IMR-90 (cell line): ENCODE measurements at regions not wholly inside any gene's neighbourhood (a gene's known extent, or its start where the extent isn't known, plus 50 kb on each side); places are given as distances from the start of the nearest gene placed in this dataset.

Experiments used
- ATAC-seq: fragments of 200-7000 bp; cut with Tn5 transposase; 2 replicates; pipeline ENCODE4 v1.9.1; 2020; ENCODE audit warnings: low read depth, mild to moderate bottlenecking, moderate library complexity
- BruUV-seq: library from RNA; stranded (reverse); fragments of 400-500 nt; replicated peaks from 2 replicates; lab custom pipeline; 2021; lab: Mats Ljungman, UMichigan
- CTCF ChIA-PET: fragments of 300-600 bp; formaldehyde crosslinking; extraction: SDS; loops from one replicate; lab custom pipeline; 2021; ENCODE audit warnings: antibody characterized with exemption; lab: Yijun Ruan, JAX
- POLR2A ChIA-PET: fragments of 300-600 bp; sonication (Branson Sonifier 250); formaldehyde crosslinking; loops from one replicate; lab custom pipeline; 2022; ENCODE audit warnings: antibody characterized with exemption; ENCODE audit not compliant: unreplicated experiment; lab: Charles Lee
- DNase-seq: peaks from one replicate; pipeline ENCODE4 v3.0.0; 2013
- H2AFZ ChIP-seq: replicated peaks from 2 replicates; pipeline ENCODE3; 2013; ENCODE audit warnings: low read length, mild to moderate bottlenecking; ENCODE audit not compliant: poor library complexity
- H2AK5ac ChIP-seq: 2 replicates; pipeline ENCODE4 v1.6.1; 2013; ENCODE audit warnings: low read depth, low read length, inconsistent platforms
- H2AK9ac ChIP-seq: replicated peaks from 2 replicates; pipeline ENCODE3; 2013; ENCODE audit warnings: mild to moderate bottlenecking, low read depth, low read length, moderate library complexity; ENCODE audit not compliant: poor library complexity
- H2BK120ac ChIP-seq: 2 replicates; pipeline ENCODE4 v1.6.1; 2013; ENCODE audit warnings: low read depth, low read length, inconsistent platforms
- H2BK15ac ChIP-seq: 3 replicates; pipeline ENCODE4 v1.6.1; 2013; ENCODE audit warnings: low read depth, low read length, inconsistent platforms
- H2BK20ac ChIP-seq: 2 replicates; pipeline ENCODE4 v1.6.1; 2013; ENCODE audit warnings: low read depth, mild to moderate bottlenecking, inconsistent platforms, low read length, moderate library complexity
- H2BK5ac ChIP-seq: 2 replicates; pipeline ENCODE4 v1.6.1; 2013; ENCODE audit warnings: mild to moderate bottlenecking, low read depth, low read length, inconsistent platforms; ENCODE audit not compliant: poor library complexity, severe bottlenecking
- H3K14ac ChIP-seq: replicated peaks from 2 replicates; pipeline ENCODE4 v1.6.1; 2013; ENCODE audit warnings: low read depth, low read length, inconsistent platforms
- H3K18ac ChIP-seq: 2 replicates; pipeline ENCODE4 v1.6.1; 2013; ENCODE audit warnings: low read depth, low read length, control low read depth
- H3K23ac ChIP-seq: 2 replicates; pipeline ENCODE4 v1.6.1; 2013; ENCODE audit warnings: low read depth, low read length, inconsistent platforms
- H3K27ac ChIP-seq: 2 replicates; pipeline ENCODE4 v1.5.1; 2013; ENCODE audit warnings: mild to moderate bottlenecking, control low read depth, low read length; ENCODE audit not compliant: insufficient read depth
- H3K27me3 ChIP-seq: 2 replicates; pipeline ENCODE4 v1.6.1; 2013; ENCODE audit warnings: low read length; ENCODE audit not compliant: control insufficient read depth, insufficient read depth
- H3K36me3 ChIP-seq: 2 replicates; pipeline ENCODE4 v1.6.1; 2013; ENCODE audit warnings: low read length, mixed read lengths; ENCODE audit not compliant: control insufficient read depth, insufficient read depth
- H3K4ac ChIP-seq: 2 replicates; pipeline ENCODE4 v1.6.1; 2013; ENCODE audit warnings: low read depth, low read length, inconsistent platforms
- H3K4me1 ChIP-seq: 2 replicates; pipeline ENCODE4 v1.6.1; 2013; ENCODE audit warnings: low read length, mixed read lengths; ENCODE audit not compliant: control insufficient read depth, insufficient read depth
- H3K4me2 ChIP-seq: 2 replicates; pipeline ENCODE4 v1.6.1; 2013; ENCODE audit warnings: low read depth, mild to moderate bottlenecking, control low read depth, low read length, moderate library complexity
- H3K4me3 ChIP-seq: 2 replicates; pipeline ENCODE4 v1.5.1; 2013; ENCODE audit warnings: low read depth, mild to moderate bottlenecking, control low read depth, low read length, moderate library complexity; ENCODE audit not compliant: insufficient read depth
- H3K56ac ChIP-seq: 2 replicates; pipeline ENCODE4 v1.6.1; 2013; ENCODE audit warnings: low read length, inconsistent platforms; ENCODE audit not compliant: insufficient read depth; ENCODE audit errors: extremely low read depth
- H3K79me1 ChIP-seq, 2 experiments: 2 replicates each; pipeline ENCODE4 v1.6.1; 2013; ENCODE audit warnings: low read length in 2 of 2, inconsistent platforms in 1 of 2, low read depth in 1 of 2
- H3K9ac ChIP-seq: 2 replicates; pipeline ENCODE4 v1.6.1; 2013; ENCODE audit warnings: low read depth, low read length, control low read depth
- H3K9me1 ChIP-seq: 2 replicates; pipeline ENCODE4 v1.6.1; 2013; ENCODE audit warnings: low read length, inconsistent platforms; ENCODE audit not compliant: insufficient read depth
- H3K9me3 ChIP-seq: 2 replicates; pipeline ENCODE4 v1.6.1; 2013; ENCODE audit warnings: low read length; ENCODE audit not compliant: control insufficient read depth, insufficient read depth
- H4K20me1 ChIP-seq: 2 replicates; pipeline ENCODE4 v1.6.1; 2013; ENCODE audit warnings: low read length, inconsistent platforms; ENCODE audit not compliant: insufficient read depth
- H4K5ac ChIP-seq: 2 replicates; pipeline ENCODE4 v1.6.1; 2013; ENCODE audit warnings: mild to moderate bottlenecking, low read depth, low read length, control low read depth
- H4K8ac ChIP-seq, 2 experiments: 2 replicates each; pipeline ENCODE4 v1.6.1; 2013; ENCODE audit warnings: low read depth in 2 of 2, low read length in 2 of 2, control low read depth in 1 of 2, inconsistent platforms in 1 of 2
- H4K91ac ChIP-seq: 2 replicates; pipeline ENCODE4 v1.6.1; 2013; ENCODE audit warnings: low read depth, low read length, inconsistent platforms; ENCODE audit not compliant: insufficient read depth
- MAFK ChIP-seq: IDR thresholded peaks from 2 replicates; pipeline ENCODE4 v1.6.1; 2012; ENCODE audit warnings: low read depth, low read length, improper control_type of control experiment
- WGBS, 2 experiments: methylation state at CpG; one replicate each; pipeline versions ENCODE4 v1.1.5 to v1.1.7; 2013; ENCODE audit warnings: missing lambda C conversion rate in 2 of 2; ENCODE audit not compliant: insufficient read length in 1 of 2; ENCODE audit errors: extremely low coverage in 2 of 2; 5-methylcytosine and 5-hydroxymethylcytosine counted together
- dilution Hi-C: fragments of 300-500 bp; cut with HindIII; formaldehyde crosslinking; loops from one replicate; pipeline ENCODE4 v1.14.3; 2018; ENCODE audit warnings: low sequenced_read_pairs; ENCODE audit not compliant: unreplicated experiment
- in situ Hi-C: fragments of 300-500 bp; cut with MboI; formaldehyde crosslinking; loops from 3 replicates; pipeline ENCODE4 v1.14.3; 2019; ENCODE audit warnings: low sequenced_read_pairs, inconsistent platforms, mixed read lengths
- intact Hi-C: fragments of 100-400 bp; cut with micrococcal nuclease; formaldehyde crosslinking; loops from 2 replicates; pipeline ENCODE4 v1.10.0; 2022

DNA sequence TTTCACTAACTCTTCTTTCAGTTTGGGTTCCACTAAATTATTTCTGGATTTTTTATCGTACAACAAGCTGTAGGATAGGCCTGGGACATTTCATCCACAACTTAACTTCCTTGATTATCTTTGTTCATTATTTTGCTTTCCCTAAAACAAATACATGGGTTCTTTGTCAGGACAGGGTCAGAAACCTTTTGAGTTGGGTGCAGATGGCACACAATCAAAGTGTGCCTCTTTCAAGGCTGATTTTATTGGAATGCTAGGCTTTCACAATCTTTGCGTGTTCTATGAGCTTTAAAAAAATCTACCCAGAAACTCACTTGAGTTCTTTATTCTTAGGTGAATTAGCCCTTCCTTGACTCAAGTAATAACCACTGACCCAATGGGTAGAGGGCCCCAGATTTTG, 348.4 kb downstream of the FAM47B start:
- Histone ChIP-seq H3K9me3 (no peaks in the 10 kb centered on the region), H2AFZ (no peak overlapping the region), H3K4me1 (no peaks in the 10 kb centered on the region), H4K8ac (no peak overlapping the region), H3K18ac (no peak overlapping the region), H2BK5ac (no peak overlapping the region), H3K4me3 (no peak overlapping the region), H3K36me3 (no peaks in the 10 kb centered on the region), H3K27me3 (no peaks in the 10 kb centered on the region), H3K9ac (no peak overlapping the region), H4K91ac (no peak overlapping the region), H3K23ac (no peak overlapping the region), H3K56ac (no peak overlapping the region), H4K20me1 (no peaks in the 10 kb centered on the region), H2AK9ac (no peak overlapping the region), H2AK5ac (no peak overlapping the region), H3K4ac (no peak overlapping the region), H2BK120ac (no peak overlapping the region), H3K14ac (no peak overlapping the region), H3K79me1 (no peaks in the 10 kb centered on the region), H4K5ac (no peak overlapping the region), H3K27ac (no peak overlapping the region), H2BK20ac (no peak overlapping the region), H3K4me2 (no peak overlapping the region), H3K9me1 (no peaks in the 10 kb centered on the region), H2BK15ac (no peak overlapping the region)
- no TSS peak for BruUV-seq
- no peak for TF ChIP-seq MAFK
- no peak for ATAC-seq
- intact Hi-C loops (no loop called here), dilution Hi-C loops (no loop called here), in situ Hi-C loops (no loop called here)
- no CpG with 5 or more reads among the region's 2 CpGs for WGBS, 2 experiments
- no peak for DNase-seq
- ChIA-PET CTCF (no interaction called here), POLR2A (no interaction called here)
